Stimulated activated CD8-positive, alpha-beta memory T cell treated with anti-CD3 and anti-CD28 coated beads, Interleukin-4, amount 100 ng/mL, for 48 hours (primary cell): ENCODE measurements at regions not wholly inside any gene's neighbourhood (a gene's known extent, or its start where the extent isn't known, plus 50 kb on each side); places are given as distances from the start of the nearest gene placed in this dataset.
"Not testable (repeated sequence)": the region's sequence is repeated elsewhere in the genome, so short reads cannot be mapped to it uniquely, and the experiment has no call there.

Source experiments
- DNase-seq: peaks from one replicate; pipeline ENCODE4 v3.0.0-alpha.2; 2020

- no peak for DNase-seq
Measured at GRCh38 chr18:38257661-38258060, 692.1 kb upstream of the CELF4 start.

DNA sequence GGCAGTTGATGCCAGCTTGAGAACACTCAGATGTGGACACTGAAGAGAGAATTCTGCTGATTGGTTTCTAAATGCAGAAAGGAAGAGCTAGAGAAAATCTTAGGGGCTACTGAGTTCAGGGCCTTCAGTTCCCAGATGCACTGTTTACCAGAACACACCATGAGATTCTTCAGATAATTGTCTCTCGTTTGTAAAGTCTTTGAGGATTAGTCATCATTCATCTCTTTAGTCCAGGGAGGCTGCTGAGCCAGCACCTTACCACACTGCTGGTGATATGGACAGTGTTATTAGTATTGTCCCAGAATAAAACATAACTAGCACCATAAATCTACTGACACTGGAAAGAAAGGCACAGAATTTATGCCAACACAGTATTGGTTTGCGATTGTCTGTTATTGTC is 690.8 kb upstream of the CELF4 start:
- DNase-seq: no peak

DNA sequence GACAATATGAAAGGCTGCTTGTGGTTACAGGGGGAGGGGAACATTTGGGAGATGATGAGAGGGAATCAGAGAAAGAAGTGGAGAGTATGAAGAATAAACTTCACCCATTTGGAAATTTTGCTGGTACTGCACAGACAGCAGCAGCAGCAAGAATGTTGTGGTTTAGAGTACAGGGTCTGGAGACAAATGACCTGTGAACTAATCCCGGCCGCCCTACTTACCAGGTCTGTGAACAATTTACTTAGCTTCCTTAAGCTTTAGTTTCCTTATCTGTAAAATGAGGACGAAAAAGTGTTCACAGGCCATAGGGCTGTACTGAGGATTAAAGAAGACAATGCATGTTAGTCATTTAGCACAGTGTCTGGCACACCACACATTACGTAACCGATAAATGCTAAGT is 685.4 kb upstream of the CELF4 start:
- DNase-seq: no peak

DNA sequence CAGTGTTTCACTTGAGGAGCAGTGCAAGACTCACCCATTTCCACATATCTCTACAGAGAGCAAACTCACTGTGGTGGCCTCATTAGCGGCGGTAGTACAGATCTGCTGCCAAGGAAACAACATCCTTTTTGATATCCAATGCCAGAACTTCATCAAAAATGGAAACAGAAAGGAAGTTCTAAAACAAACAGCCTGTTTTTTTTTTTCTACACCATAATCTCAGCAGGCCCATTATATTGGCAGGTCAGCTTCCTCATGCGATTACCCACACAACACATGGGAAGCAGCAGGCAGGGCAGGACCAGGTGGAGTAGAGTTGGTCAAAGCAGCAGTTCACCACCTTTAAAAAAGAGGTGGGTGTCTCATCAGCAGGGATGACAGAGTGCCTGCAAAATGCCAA is 678.9 kb upstream of the CELF4 start:
- no peak for DNase-seq

DNA sequence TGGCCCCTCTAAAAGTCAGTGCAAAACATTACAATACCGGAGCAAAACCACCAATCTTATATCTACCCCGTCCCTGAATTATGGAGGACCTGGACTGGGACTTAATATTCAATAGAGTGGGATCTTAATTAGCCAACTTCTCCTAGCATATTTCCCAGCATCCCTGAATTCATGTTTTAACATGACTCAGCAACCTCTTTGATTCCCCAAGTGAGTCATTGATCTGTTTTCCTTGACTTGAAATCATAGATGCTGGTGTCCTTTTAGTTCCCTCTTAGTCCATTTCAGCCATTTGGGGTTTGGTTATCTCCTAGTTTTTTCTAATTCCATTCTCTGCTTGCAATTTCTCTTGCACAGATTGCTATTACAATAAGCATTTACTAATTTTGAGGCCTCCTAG is 677.7 kb upstream of the CELF4 start:
- DNase-seq: no peak

- DNase-seq: no peak
Measured at GRCh38 chr18:38241736-38242135, 676.1 kb upstream of the CELF4 start.

GRCh38 chr18:38241216-38241615 is 675.6 kb upstream of the CELF4 start:
- DNase-seq: no peak

DNA sequence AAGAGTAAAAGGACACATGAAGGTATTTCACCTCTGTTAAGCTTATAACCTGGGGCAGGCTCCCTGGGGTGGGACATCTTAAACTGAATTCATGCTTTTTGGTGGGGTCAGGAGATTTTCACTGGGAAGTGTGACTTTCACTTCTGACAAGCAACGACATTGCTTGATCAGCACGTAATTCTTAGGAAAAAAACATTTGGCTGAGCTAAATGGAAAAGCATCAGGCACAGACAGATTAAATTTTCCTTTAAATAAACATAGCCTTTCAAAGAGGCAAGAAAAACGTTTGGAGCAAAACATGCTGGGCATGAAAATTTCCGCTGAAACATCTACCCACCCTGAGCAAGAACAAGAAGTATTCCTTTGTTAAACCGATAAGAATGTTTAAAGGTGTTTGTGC is 674.0 kb upstream of the CELF4 start:
- no peak for DNase-seq

GRCh38 chr18:38237796-38238195 is 672.2 kb upstream of the CELF4 start:
- DNase-seq: no peak

DNA sequence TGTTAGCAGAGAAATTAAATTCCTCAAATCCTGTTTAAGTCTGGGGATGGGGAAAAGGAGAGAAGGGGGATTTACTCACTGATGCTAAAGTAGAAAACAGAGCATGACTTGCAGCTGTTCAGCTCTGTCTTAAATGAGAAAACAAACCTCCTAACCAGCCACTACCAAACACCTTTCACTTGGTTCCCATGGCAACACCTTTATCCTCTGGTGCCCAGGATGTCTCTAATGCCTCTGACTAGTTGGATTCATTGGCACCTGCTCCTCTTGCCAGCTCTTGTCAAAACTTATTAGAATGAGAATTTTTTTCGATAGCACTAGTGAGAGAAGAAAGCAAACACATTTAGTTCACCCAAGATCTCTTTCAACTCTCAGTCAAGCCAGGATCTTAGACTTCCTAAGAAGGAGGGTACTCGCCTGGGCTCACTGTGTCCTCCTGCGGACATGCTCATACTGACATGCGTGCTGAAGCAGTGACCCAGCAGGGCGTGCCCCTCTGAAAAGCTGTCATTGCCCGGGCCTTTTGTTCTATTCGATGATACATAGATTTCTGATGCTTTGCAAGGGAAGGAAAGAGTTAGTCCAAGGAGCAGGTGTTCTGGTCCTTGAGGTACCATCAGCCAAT is 656.0 kb upstream of the CELF4 start:
- no peak for DNase-seq

GRCh38 chr18:38198956-38199355 is 633.4 kb upstream of the CELF4 start:
- DNase-seq: no peak

- no peak for DNase-seq
Measured at GRCh38 chr18:38198526-38198925, 632.9 kb upstream of the CELF4 start.

GRCh38 chr18:38186491-38186890 is 620.9 kb upstream of the CELF4 start:
- no peak for DNase-seq

DNA sequence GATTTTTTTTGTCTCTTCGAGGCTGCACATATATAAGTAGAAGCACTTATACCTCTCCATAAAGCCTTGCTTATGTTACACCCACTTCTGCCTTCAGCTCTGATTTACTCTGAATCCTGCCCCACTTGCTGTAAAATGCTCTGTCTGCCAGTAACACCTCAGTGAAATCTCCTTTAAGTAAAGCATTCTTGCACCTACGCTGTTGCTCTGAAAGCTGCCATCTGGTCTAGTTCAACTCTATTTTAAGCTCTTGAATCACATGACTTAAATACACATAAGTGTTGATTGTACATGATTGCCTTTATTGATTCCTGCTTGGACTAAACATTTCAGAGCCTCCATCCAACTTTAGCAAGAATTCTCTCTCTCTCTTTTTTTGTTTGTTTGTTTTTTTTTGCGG is 609.0 kb upstream of the CELF4 start:
- DNase-seq: no peak

- no peak for DNase-seq
Measured at GRCh38 chr18:38174173-38174572, 608.6 kb upstream of the CELF4 start.

- no peak for DNase-seq
Measured at GRCh38 chr18:38170845-38171244, 605.2 kb upstream of the CELF4 start.

DNA sequence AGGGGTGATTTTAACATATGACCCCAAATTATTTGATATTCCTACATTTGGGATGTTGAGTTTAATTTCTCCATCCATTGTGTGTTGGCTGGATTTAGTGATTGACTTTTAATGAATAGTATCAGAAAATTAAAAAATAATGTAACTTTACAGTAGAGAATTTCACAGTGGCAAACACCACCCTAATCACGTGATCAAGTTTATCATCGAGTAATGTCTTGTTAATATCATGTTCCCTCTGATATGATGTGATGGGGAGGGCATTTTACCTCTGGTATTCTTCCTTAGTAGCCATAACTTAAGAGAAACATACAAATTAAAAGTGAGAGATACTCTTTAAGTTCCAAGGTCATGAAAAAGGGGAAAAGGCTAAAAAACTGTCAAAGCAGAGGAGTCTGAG is 602.0 kb upstream of the CELF4 start:
- no peak for DNase-seq

DNA sequence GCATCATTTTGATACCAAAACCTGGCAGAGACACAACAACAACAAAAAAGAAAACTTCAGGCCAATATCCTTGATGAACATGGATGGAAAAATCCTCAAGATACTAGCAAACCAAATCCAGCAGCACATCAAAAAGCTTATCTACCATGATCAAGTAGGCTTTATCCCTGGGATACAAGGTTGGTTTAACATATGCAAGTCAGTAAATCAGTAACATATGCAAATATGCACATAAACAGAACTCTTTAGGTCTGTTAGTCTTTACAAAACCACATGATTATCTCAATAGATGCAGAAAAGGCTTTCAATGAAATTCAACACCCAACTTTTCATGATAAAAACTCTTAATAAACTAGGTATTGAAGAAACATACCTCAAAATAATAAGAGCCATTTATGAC is 587.5 kb upstream of the CELF4 start:
- DNase-seq: not testable (repeated sequence)

GRCh38 chr18:38116716-38117115 is 551.1 kb upstream of the CELF4 start:
- DNase-seq: no peak

- no peak for DNase-seq
Measured at GRCh38 chr18:38115201-38115600, 549.6 kb upstream of the CELF4 start.

DNA sequence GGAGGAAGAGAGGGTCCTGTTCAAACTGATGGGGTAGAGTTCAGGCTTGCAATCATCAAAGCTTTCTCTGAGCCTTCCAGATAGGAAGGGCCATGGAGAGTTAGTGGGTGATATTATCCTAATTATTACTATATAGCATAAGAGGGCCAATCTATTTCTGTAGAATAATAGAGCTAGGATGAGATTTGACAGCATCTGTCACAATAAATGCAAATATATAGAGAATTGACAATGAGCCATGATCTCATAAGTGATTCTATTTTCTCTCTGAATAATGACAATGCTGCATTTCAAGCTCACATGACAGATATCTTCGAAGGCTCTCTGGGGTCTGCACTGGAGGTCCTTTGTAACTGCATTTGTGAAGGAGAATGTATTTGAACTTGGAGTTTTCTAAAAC is 521.9 kb upstream of the CELF4 start:
- no peak for DNase-seq

DNA sequence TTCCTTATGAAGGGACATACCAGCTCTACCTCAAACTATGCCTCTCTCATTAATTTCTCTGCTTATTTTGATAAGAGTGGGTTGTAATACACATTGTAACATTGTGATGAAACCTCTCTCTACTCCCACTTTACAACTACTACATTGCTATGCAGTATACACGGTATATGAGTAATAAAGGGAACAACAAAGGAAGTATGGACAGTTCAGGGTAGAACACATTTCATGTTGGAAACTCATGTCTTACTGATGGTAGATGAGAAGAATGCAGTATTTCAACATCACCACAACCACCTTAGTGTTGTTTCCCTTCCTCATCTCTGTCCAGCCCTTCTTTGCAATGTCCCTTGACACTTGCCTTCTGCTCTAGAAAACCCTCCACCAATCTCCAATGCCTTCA is 515.9 kb upstream of the CELF4 start:
- no peak for DNase-seq

- DNase-seq: no peak
Measured at GRCh38 chr18:38077229-38077628, 511.6 kb upstream of the CELF4 start.

GRCh38 chr18:38076346-38077070 is 510.9 kb upstream of the CELF4 start:
- DNase-seq: no peak

- no peak for DNase-seq
Measured at GRCh38 chr18:38074298-38074876, 508.8 kb upstream of the CELF4 start.
